ENCODE measurements at regions not wholly inside any gene's neighbourhood (a gene's known extent, or its start where the extent isn't known, plus 50 kb on each side); places are given as distances from the start of the nearest gene placed in this dataset.
"Not testable (repeated sequence)": the region's sequence is repeated elsewhere in the genome, so short reads cannot be mapped to it uniquely, and the experiment has no call there.

DNA sequence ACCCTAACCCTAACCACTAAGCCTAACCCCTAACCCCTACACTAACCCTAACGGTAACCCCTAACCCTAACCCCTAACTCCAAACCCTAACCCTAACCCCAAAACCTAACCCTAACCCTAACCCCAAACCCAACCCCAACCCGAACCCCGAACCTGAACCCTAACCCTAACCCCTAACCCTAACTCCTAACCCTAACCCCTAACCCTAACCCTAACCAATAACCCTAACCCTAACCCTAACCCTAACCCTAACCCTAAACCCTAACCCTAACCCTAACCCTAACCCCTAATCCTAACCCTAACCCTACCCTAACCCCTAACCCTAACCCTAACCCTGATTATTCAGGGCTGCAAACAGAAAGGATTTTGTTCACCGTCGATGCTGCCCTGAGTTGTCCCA is 144.6 kb upstream of the DUSP22 start:
- TF ChIP-seq, protein P1, sequence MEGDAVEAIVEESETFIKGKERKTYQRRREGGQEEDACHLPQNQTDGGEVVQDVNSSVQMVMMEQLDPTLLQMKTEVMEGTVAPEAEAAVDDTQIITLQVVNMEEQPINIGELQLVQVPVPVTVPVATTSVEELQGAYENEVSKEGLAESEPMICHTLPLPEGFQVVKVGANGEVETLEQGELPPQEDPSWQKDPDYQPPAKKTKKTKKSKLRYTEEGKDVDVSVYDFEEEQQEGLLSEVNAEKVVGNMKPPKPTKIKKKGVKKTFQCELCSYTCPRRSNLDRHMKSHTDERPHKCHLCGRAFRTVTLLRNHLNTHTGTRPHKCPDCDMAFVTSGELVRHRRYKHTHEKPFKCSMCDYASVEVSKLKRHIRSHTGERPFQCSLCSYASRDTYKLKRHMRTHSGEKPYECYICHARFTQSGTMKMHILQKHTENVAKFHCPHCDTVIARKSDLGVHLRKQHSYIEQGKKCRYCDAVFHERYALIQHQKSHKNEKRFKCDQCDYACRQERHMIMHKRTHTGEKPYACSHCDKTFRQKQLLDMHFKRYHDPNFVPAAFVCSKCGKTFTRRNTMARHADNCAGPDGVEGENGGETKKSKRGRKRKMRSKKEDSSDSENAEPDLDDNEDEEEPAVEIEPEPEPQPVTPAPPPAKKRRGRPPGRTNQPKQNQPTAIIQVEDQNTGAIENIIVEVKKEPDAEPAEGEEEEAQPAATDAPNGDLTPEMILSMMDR (IDR thresholded peaks at IDR 0.05; ENCODE audit: low read length): not testable (repeated sequence)
- TF ChIP-seq EZH2 (IDR thresholded peaks at IDR 0.05; ENCODE audit: borderline replicate concordance, low read length): not testable (repeated sequence)

Data from OCI-LY1 (cell line).